Bronchial epithelial cell (primary cell): ENCODE measurements at regions not wholly inside any gene's neighbourhood (a gene's known extent, or its start where the extent isn't known, plus 50 kb on each side); places are given as distances from the start of the nearest gene placed in this dataset.
"Not testable (repeated sequence)": the region's sequence is repeated elsewhere in the genome, so short reads cannot be mapped to it uniquely, and the experiment has no call there.

ENCODE experiments used
- DNase-seq: peaks from one replicate; pipeline ENCODE4 v3.0.0-alpha.2; 2010; ENCODE audit warnings: low read depth
- FAIRE-seq: peaks from 2 replicates; lab custom pipeline; 2011; peaks lifted over from hg19 to GRCh38; lab: Jason Lieb, UNC
- H3K27me3 ChIP-seq: 2 replicates; pipeline ENCODE4 v1.5.1; 2011; ENCODE audit warnings: low read length; ENCODE audit not compliant: control insufficient read depth, insufficient read depth
- H3K36me3 ChIP-seq: 2 replicates; pipeline ENCODE4 v1.5.1; 2011; ENCODE audit warnings: low read length; ENCODE audit not compliant: control insufficient read depth, insufficient read depth
- H3K4me3 ChIP-seq: 2 replicates; pipeline ENCODE4 v1.5.1; 2011; ENCODE audit warnings: mild to moderate bottlenecking, low read depth, low read length, control low read depth
- CTCF ChIP-seq: IDR thresholded peaks from 2 replicates; pipeline ENCODE4 v1.5.1; 2011; ENCODE audit warnings: mild to moderate bottlenecking, moderate library complexity, low read length, control low read depth, inconsistent platforms; ENCODE audit not compliant: insufficient read depth, severe bottlenecking

- no peak for FAIRE-seq
- Histone ChIP-seq H3K36me3 (no peaks in the 10 kb centered on the region), H3K27me3 (no peaks in the 10 kb centered on the region), H3K4me3 (no peak overlapping the region)
- no peak for DNase-seq
- TF ChIP-seq CTCF = no peak
These were observed 103.9 kb upstream of the DNAH14 start for GRCh38 chr1:224825525-224826000.

GRCh38 chr1:224828691-224829090, 100.8 kb upstream of the DNAH14 start:
- Histone ChIP-seq H3K4me3 (no peak overlapping the region), H3K27me3 (no peaks in the 10 kb centered on the region), H3K36me3 (no peaks in the 10 kb centered on the region)
- DNase-seq (no peak), FAIRE-seq (no peak)
- no peak for TF ChIP-seq CTCF

GRCh38 chr1:224831501-224831900, 98.0 kb upstream of the DNAH14 start:
- no peak for TF ChIP-seq CTCF
- Histone ChIP-seq H3K27me3 (no peaks in the 10 kb centered on the region), H3K36me3 (no peaks in the 10 kb centered on the region), H3K4me3 (no peak overlapping the region)
- peak; percentile 70 for FAIRE-seq
- no peak for DNase-seq

- not testable (repeated sequence) for H3K4me3 ChIP-seq, FAIRE-seq, H3K27me3 ChIP-seq, DNase-seq, H3K36me3 ChIP-seq
These were observed 89.7 kb upstream of the DNAH14 start for GRCh38 chr1:224839648-224840300.

- not testable (repeated sequence) for H3K4me3 ChIP-seq, DNase-seq, H3K36me3 ChIP-seq, FAIRE-seq, H3K27me3 ChIP-seq
These were observed 87.7 kb upstream of the DNAH14 start for GRCh38 chr1:224841803-224842202.

- H3K36me3 ChIP-seq = no peaks in the 10 kb centered on the region
- no peaks in the 10 kb centered on the region for H3K27me3 ChIP-seq
- DNase-seq = no peak
- no peak overlapping the region for H3K4me3 ChIP-seq
- no peak for FAIRE-seq
- no peak for TF ChIP-seq CTCF
These were observed 83.2 kb upstream of the DNAH14 start for GRCh38 chr1:224846119-224846907.
